ENCODE measurements at regions not wholly inside any gene's neighbourhood (a gene's known extent, or its start where the extent isn't known, plus 50 kb on each side); places are given as distances from the start of the nearest gene placed in this dataset.

GRCh38 chr7:47221826-47222225 is 360.1 kb downstream of the TNS3 start:
- no peak for DNase-seq

- DNase-seq, result no peak
Observed at GRCh38 chr7:47218378-47219176, 363.3 kb downstream of the TNS3 start.

GRCh38 chr7:47217570-47218360 is 364.1 kb downstream of the TNS3 start:
- no peak for DNase-seq

- no peak for DNase-seq
Observed at GRCh38 chr7:47217086-47217485, 364.8 kb downstream of the TNS3 start.

GRCh38 chr7:47216439-47216838 is 365.5 kb downstream of the TNS3 start:
- no peak for DNase-seq

- DNase-seq, result no peak
Observed at GRCh38 chr7:47215640-47216039, 366.3 kb downstream of the TNS3 start.

- DNase-seq, result no peak
Observed at GRCh38 chr7:47215049-47215448, 366.9 kb downstream of the TNS3 start.

- no peak for DNase-seq
Observed at GRCh38 chr7:47213276-47213675, 368.6 kb downstream of the TNS3 start.

- no peak for DNase-seq
Observed at GRCh38 chr7:47211519-47211973, 370.4 kb downstream of the TNS3 start.

GRCh38 chr7:47210281-47210854 is 371.5 kb downstream of the TNS3 start:
- DNase-seq, result no peak

- DNase-seq, result no peak
Observed at GRCh38 chr7:47207956-47208355, 374.0 kb downstream of the TNS3 start.

GRCh38 chr7:47204709-47205108 is 377.2 kb downstream of the TNS3 start:
- DNase-seq, result no peak

- DNase-seq, result no peak
Observed at GRCh38 chr7:47202146-47202783, 379.6 kb downstream of the TNS3 start.

GRCh38 chr7:47198159-47198558 is 383.8 kb downstream of the TNS3 start:
- DNase-seq, result no peak

GRCh38 chr7:47197486-47197885 is 384.4 kb downstream of the TNS3 start:
- no peak for DNase-seq

GRCh38 chr7:47196737-47197136 is 385.2 kb downstream of the TNS3 start:
- DNase-seq, result no peak

GRCh38 chr7:47196106-47196645 is 385.7 kb downstream of the TNS3 start:
- DNase-seq, result no peak

GRCh38 chr7:47195641-47196040 is 386.3 kb downstream of the TNS3 start:
- DNase-seq, result no peak

- no peak for DNase-seq
Observed at GRCh38 chr7:47194516-47195057, 387.3 kb downstream of the TNS3 start.

GRCh38 chr7:47192978-47193377 is 388.9 kb downstream of the TNS3 start:
- DNase-seq, result no peak

- DNase-seq, result no peak
Observed at GRCh38 chr7:47191876-47192291, 390.0 kb downstream of the TNS3 start.

- no peak for DNase-seq
Observed at GRCh38 chr7:47191316-47191715, 390.6 kb downstream of the TNS3 start.

- DNase-seq, result no peak
Observed at GRCh38 chr7:47190462-47190861, 391.4 kb downstream of the TNS3 start.

Measured in NCI-H1105 treated with DMSO at 0.1 percent for 48 hours (cell line).